ENCODE measurements at regions not wholly inside any gene's neighbourhood (a gene's known extent, or its start where the extent isn't known, plus 50 kb on each side); places are given as distances from the start of the nearest gene placed in this dataset.

DNA sequence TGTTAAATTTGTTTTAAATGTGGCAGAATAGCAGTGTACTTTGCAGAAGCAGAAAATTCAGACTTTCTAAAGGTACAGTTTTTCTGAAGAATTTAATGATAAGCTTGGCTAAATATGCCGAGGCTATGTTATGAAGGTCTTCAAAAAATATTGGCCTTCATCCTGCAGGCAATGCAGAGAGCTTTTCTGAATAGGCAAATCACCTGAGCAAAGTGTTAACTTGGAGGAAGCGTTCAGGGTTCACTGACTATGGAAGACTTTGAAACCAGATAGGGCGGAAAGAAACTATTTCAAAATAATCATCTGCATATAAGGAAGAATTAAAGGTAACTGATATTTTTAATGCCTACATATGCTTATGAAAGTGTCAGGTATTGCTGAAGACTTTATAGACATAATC is 133.7 kb upstream of the SETBP1 start:
- DNase-seq (ENCODE audit: low spot score): no peak
- in situ Hi-C loops (cut with MboI; ENCODE audit: low sequenced_read_pairs, unreplicated experiment): no loop called here
- no peak for TF ChIP-seq CTCF (IDR thresholded peaks at IDR 0.05; ENCODE audit: borderline replicate concordance, control extremely low read depth, extremely low read depth, insufficient read depth, missing control alignments)

GRCh38 chr18:44548291-44549221 is 132.1 kb upstream of the SETBP1 start:
- TF ChIP-seq CTCF (IDR thresholded peaks at IDR 0.05; ENCODE audit: borderline replicate concordance, control extremely low read depth, extremely low read depth, insufficient read depth, missing control alignments): no peak
- DNase-seq (ENCODE audit: low spot score): no peak
- in situ Hi-C loops (cut with MboI; ENCODE audit: low sequenced_read_pairs, unreplicated experiment): no loop called here

DNA sequence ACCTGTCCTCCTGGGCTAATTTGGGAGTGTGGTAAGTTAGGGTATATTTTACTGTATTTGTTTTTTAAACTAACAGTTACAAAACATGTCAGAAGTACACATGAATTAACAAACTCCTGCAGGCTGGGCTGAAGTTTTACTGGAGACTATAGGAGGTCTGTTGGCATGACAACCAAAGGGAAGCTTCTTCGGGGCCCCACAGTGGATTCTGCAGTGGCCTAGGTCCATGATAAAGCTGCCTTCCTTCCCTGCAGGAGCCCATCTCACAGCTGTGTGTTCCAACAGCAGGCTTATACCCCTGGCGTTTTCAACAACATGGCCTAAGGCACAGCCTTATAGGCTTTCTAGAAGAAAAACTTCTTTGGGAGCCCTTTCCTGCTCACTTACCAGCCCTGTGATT is 128.0 kb upstream of the SETBP1 start:
- TF ChIP-seq CTCF (IDR thresholded peaks at IDR 0.05; ENCODE audit: borderline replicate concordance, control extremely low read depth, extremely low read depth, insufficient read depth, missing control alignments): no peak
- no peak for DNase-seq (ENCODE audit: low spot score)
- in situ Hi-C loops (cut with MboI; ENCODE audit: low sequenced_read_pairs, unreplicated experiment): no loop called here

- DNase-seq (ENCODE audit: low spot score): no peak
- in situ Hi-C loops (cut with MboI; ENCODE audit: low sequenced_read_pairs, unreplicated experiment): no loop called here
- no peak for TF ChIP-seq CTCF (IDR thresholded peaks at IDR 0.05; ENCODE audit: borderline replicate concordance, control extremely low read depth, extremely low read depth, insufficient read depth, missing control alignments)
These were observed 124.4 kb upstream of the SETBP1 start for GRCh38 chr18:44556296-44556695.

GRCh38 chr18:44557616-44558151 is 123.0 kb upstream of the SETBP1 start:
- no peak for TF ChIP-seq CTCF (IDR thresholded peaks at IDR 0.05; ENCODE audit: borderline replicate concordance, control extremely low read depth, extremely low read depth, insufficient read depth, missing control alignments)
- no peak for DNase-seq (ENCODE audit: low spot score)
- in situ Hi-C loops (cut with MboI; ENCODE audit: low sequenced_read_pairs, unreplicated experiment): no loop called here

DNA sequence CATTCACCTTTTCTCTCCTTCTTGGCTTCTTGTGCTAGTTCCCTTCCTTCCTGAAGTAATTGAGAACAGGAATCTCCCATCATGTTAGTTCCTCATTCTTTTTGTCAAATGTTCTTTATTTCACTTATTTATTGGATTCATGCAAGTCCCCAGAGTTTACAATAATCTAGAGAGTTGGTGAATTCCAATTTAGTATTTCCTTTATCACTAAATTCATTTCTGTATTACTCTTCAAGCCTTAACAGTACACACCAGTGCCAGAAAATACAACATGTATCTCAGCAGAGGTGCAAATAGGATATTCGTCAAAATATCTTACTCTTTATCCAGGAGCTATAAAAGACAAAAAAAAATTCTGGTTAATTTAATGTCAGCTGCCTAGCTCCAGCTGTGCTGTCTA is 121.9 kb upstream of the SETBP1 start:
- no peak for TF ChIP-seq CTCF (IDR thresholded peaks at IDR 0.05; ENCODE audit: borderline replicate concordance, control extremely low read depth, extremely low read depth, insufficient read depth, missing control alignments)
- in situ Hi-C loops (cut with MboI; ENCODE audit: low sequenced_read_pairs, unreplicated experiment): no loop called here
- no peak for DNase-seq (ENCODE audit: low spot score)
